Vagina (tissue), 2 donors: ENCODE measurements at regions not wholly inside any gene's neighbourhood (a gene's known extent, or its start where the extent isn't known, plus 50 kb on each side); places are given as distances from the start of the nearest gene placed in this dataset.

ENCODE experiments used
- DNase-seq, 2 donors: peaks; one replicate each; pipeline ENCODE4 v3.0.0-alpha.2; 2017; ENCODE audit errors: extremely low spot score in 2 of 2
- H3K27ac ChIP-seq: fragments of 200-600 bp; sonication (generic); one replicate; pipeline ENCODE4 v1.5.1; 2019
- H3K27me3 ChIP-seq: fragments of 200-600 bp; sonication (generic); one replicate; pipeline ENCODE4 v1.5.1; 2019
- H3K36me3 ChIP-seq, 2 donors: fragments of 200-600 bp; sonication (generic); one replicate each; pipeline ENCODE4 v1.5.1; 2017 to 2019
- H3K4me1 ChIP-seq: fragments of 200-600 bp; sonication (generic); one replicate; pipeline ENCODE4 v1.5.1; 2019
- H3K4me3 ChIP-seq, 2 donors: fragments of 200-600 bp; sonication (generic); 1 replicate in 1 of 2; 2 replicates in 1 of 2; pipeline ENCODE4 v1.5.1; 2016 to 2019
- H3K9me3 ChIP-seq: fragments of 200-600 bp; sonication (generic); one replicate; pipeline ENCODE4 v1.5.1; 2019
- POLR2A ChIP-seq, 2 donors: fragments of 450-650 bp; IDR thresholded peaks; one replicate each; pipeline ENCODE4 v1.6.1; 2017; ENCODE audit warnings: antibody characterized with exemption in 2 of 2, mild to moderate bottlenecking in 2 of 2, moderate library complexity in 2 of 2
- POLR2AphosphoS5 ChIP-seq, 2 donors: sonication (generic); formaldehyde crosslinking; IDR thresholded peaks; one replicate each; pipeline ENCODE4 v1.9.0; 2017; ENCODE audit warnings: antibody characterized with exemption in 2 of 2, mild to moderate bottlenecking in 2 of 2, low read depth in 1 of 2; ENCODE audit not compliant: insufficient read depth in 1 of 2
- intact Hi-C: fragments of 100-400 bp; cut with DNase I; formaldehyde crosslinking; loops from one replicate; pipeline ENCODE4 v1.15.1; 2023
- TF ChIP-seq, protein P1 (sequence below), 3 experiments: fragments of 450-650 bp in 2 of 3; fragments of 200-600 bp in 1 of 3; sonication (generic) in 1 of 3; IDR thresholded peaks; one replicate each; pipeline ENCODE4 v1.5.1; 2017 to 2019; ENCODE audit warnings: antibody characterized with exemption in 3 of 3, mild to moderate bottlenecking in 2 of 3, moderate library complexity in 2 of 3

- intact Hi-C loops = loop anchor here (5.0 kb wide), 1 partner anchor 430 kb away; no protein-coding TSS in a partner anchor
- Histone ChIP-seq H3K27me3 (no peaks in the 10 kb centered on the region), H3K27ac (no peak overlapping the region), H3K4me3 (no peak overlapping the region), H3K4me1 (peaks cover 5% of the 10 kb centered on the region), H3K9me3 (no peaks in the 10 kb centered on the region), H3K36me3 (no peaks in the 10 kb centered on the region)
- no peak for DNase-seq
- peak in 1 of 2 donors; percentile 68 for TF ChIP-seq POLR2AphosphoS5 (IDR thresholded peaks at IDR 0.05; ENCODE audit: insufficient read depth in 1 of 2, low read depth in 1 of 2)
- no peak for TF ChIP-seq POLR2A (IDR thresholded peaks at IDR 0.05)
- TF ChIP-seq, protein P1, sequence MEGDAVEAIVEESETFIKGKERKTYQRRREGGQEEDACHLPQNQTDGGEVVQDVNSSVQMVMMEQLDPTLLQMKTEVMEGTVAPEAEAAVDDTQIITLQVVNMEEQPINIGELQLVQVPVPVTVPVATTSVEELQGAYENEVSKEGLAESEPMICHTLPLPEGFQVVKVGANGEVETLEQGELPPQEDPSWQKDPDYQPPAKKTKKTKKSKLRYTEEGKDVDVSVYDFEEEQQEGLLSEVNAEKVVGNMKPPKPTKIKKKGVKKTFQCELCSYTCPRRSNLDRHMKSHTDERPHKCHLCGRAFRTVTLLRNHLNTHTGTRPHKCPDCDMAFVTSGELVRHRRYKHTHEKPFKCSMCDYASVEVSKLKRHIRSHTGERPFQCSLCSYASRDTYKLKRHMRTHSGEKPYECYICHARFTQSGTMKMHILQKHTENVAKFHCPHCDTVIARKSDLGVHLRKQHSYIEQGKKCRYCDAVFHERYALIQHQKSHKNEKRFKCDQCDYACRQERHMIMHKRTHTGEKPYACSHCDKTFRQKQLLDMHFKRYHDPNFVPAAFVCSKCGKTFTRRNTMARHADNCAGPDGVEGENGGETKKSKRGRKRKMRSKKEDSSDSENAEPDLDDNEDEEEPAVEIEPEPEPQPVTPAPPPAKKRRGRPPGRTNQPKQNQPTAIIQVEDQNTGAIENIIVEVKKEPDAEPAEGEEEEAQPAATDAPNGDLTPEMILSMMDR (IDR thresholded peaks at IDR 0.05) = peak; percentile 42 to 64 (median 50)
Observed at GRCh38 chr12:92987362-92987761, 58.3 kb upstream of the EEA1 start.

- no peaks in the 10 kb centered on the region for H3K9me3 ChIP-seq
- intact Hi-C loops = loop anchor here (5.0 kb wide), 1 partner anchor 429 kb away; no protein-coding TSS in a partner anchor
- H3K27ac ChIP-seq = no peak overlapping the region
- TF ChIP-seq POLR2A (IDR thresholded peaks at IDR 0.05) (no peak), POLR2AphosphoS5 (IDR thresholded peaks at IDR 0.05; ENCODE audit: insufficient read depth in 1 of 2, low read depth in 1 of 2) (no peak)
- TF ChIP-seq, protein P1 (IDR thresholded peaks at IDR 0.05) = no peak
- H3K27me3 ChIP-seq = no peaks in the 10 kb centered on the region
- peaks cover 5% of the 10 kb centered on the region for H3K4me1 ChIP-seq
- no peak for DNase-seq
- H3K4me3 ChIP-seq = no peak overlapping the region
- no peaks in the 10 kb centered on the region for H3K36me3 ChIP-seq
Observed at GRCh38 chr12:92987846-92988621, 58.9 kb upstream of the EEA1 start.

- H3K9me3 ChIP-seq = no peaks in the 10 kb centered on the region
- H3K4me1 ChIP-seq = peaks cover 5% of the 10 kb centered on the region
- no peak overlapping the region for H3K4me3 ChIP-seq
- DNase-seq = no peak
- intact Hi-C loops = loop anchor here (5.0 kb wide), 1 partner anchor 429 kb away; no protein-coding TSS in a partner anchor
- H3K36me3 ChIP-seq = no peaks in the 10 kb centered on the region
- no peak overlapping the region for H3K27ac ChIP-seq
- no peaks in the 10 kb centered on the region for H3K27me3 ChIP-seq
- TF ChIP-seq POLR2AphosphoS5 (IDR thresholded peaks at IDR 0.05; ENCODE audit: insufficient read depth in 1 of 2, low read depth in 1 of 2) (no peak), POLR2A (IDR thresholded peaks at IDR 0.05) (no peak)
- TF ChIP-seq, protein P1 (IDR thresholded peaks at IDR 0.05) = no peak
Observed at GRCh38 chr12:92988622-92989130, 59.6 kb upstream of the EEA1 start.

- DNase-seq = no peak
- H3K9me3 ChIP-seq = no peaks in the 10 kb centered on the region
- no peak overlapping the region for H3K4me3 ChIP-seq
- intact Hi-C loops = loop anchor here (5.0 to 10.0 kb wide), 3 partner anchors 135 to 427 kb away; no protein-coding TSS in a partner anchor
- H3K27ac ChIP-seq = no peak overlapping the region
- no peaks in the 10 kb centered on the region for H3K36me3 ChIP-seq
- TF ChIP-seq, protein P1 (IDR thresholded peaks at IDR 0.05) = no peak
- TF ChIP-seq POLR2A (IDR thresholded peaks at IDR 0.05) = no peak
- TF ChIP-seq POLR2AphosphoS5 (IDR thresholded peaks at IDR 0.05; ENCODE audit: insufficient read depth in 1 of 2, low read depth in 1 of 2) = no peak
- H3K4me1 ChIP-seq = peaks cover 5% of the 10 kb centered on the region
- no peaks in the 10 kb centered on the region for H3K27me3 ChIP-seq
Observed at GRCh38 chr12:92989715-92990484, 60.8 kb upstream of the EEA1 start.
